ENCODE measurements at regions not wholly inside any gene's neighbourhood (a gene's known extent, or its start where the extent isn't known, plus 50 kb on each side); places are given as distances from the start of the nearest gene placed in this dataset.

- no peak overlapping the region for H3K27ac ChIP-seq
- TF ChIP-seq ZFX (IDR thresholded peaks at IDR 0.05) = no peak
- TF ChIP-seq, protein P1, sequence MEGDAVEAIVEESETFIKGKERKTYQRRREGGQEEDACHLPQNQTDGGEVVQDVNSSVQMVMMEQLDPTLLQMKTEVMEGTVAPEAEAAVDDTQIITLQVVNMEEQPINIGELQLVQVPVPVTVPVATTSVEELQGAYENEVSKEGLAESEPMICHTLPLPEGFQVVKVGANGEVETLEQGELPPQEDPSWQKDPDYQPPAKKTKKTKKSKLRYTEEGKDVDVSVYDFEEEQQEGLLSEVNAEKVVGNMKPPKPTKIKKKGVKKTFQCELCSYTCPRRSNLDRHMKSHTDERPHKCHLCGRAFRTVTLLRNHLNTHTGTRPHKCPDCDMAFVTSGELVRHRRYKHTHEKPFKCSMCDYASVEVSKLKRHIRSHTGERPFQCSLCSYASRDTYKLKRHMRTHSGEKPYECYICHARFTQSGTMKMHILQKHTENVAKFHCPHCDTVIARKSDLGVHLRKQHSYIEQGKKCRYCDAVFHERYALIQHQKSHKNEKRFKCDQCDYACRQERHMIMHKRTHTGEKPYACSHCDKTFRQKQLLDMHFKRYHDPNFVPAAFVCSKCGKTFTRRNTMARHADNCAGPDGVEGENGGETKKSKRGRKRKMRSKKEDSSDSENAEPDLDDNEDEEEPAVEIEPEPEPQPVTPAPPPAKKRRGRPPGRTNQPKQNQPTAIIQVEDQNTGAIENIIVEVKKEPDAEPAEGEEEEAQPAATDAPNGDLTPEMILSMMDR (conservative IDR thresholded peaks at IDR 0.05) = no peak
Measured at GRCh38 chr16:13816701-13817100, 103.3 kb upstream of the ERCC4 start.

GRCh38 chr16:13823501-13823900 is 96.5 kb upstream of the ERCC4 start:
- no peak for TF ChIP-seq ZFX (IDR thresholded peaks at IDR 0.05)
- TF ChIP-seq, protein P1 (conservative IDR thresholded peaks at IDR 0.05) = no peak
- no peak overlapping the region for H3K27ac ChIP-seq

GRCh38 chr16:13829697-13830299 is 90.2 kb upstream of the ERCC4 start:
- H3K27ac ChIP-seq = no peak overlapping the region
- TF ChIP-seq, protein P1 (conservative IDR thresholded peaks at IDR 0.05) = no peak
- no peak for TF ChIP-seq ZFX (IDR thresholded peaks at IDR 0.05)

GRCh38 chr16:13833515-13833914 is 86.4 kb upstream of the ERCC4 start:
- TF ChIP-seq ZFX (IDR thresholded peaks at IDR 0.05) = no peak
- TF ChIP-seq, protein P1 (conservative IDR thresholded peaks at IDR 0.05) = no peak
- no peak overlapping the region for H3K27ac ChIP-seq

- no peak overlapping the region for H3K27ac ChIP-seq
- TF ChIP-seq, protein P1 (conservative IDR thresholded peaks at IDR 0.05) = no peak
- TF ChIP-seq ZFX (IDR thresholded peaks at IDR 0.05) = no peak
Measured at GRCh38 chr16:13835387-13835786, 84.6 kb upstream of the ERCC4 start.

DNA sequence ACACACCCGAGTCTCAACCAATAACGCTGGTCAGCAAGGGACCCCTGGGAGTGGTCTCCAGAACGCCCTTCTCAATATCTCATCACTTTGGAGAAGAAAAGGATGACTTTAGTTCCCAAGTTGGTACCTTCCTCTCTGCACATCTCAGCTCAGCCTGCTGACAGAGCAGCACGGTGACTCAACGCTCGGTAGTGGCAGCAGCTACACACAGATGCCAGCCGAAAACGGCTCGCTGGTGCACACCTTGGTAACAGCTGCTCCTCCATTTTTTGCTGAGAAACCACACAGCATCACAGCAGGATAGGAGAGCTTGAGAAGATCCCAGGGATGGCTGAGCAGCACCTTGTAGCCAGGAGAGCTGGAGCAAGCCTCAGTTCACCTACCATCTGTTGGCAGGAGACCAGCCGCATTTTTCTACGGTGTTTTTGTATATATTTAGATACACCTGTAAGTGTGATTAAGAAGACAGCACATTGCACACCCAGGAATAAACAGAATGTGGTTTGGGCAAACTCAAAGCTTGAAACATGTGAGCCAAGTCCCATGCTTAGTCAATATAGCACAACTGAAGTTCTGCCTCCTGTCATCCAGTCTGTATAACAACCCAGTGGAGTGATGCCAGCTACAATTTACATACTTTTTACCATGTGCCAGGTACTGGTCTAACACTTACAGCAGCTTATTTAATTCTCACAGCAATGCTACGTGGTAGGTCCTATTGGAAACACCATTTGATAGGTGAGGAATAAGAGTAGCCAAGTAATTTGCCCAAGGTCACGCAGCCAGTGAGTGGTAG is 83.8 kb upstream of the ERCC4 start:
- TF ChIP-seq, protein P1 (conservative IDR thresholded peaks at IDR 0.05) = no peak
- no peak for TF ChIP-seq ZFX (IDR thresholded peaks at IDR 0.05)
- H3K27ac ChIP-seq = no peak overlapping the region

DNA sequence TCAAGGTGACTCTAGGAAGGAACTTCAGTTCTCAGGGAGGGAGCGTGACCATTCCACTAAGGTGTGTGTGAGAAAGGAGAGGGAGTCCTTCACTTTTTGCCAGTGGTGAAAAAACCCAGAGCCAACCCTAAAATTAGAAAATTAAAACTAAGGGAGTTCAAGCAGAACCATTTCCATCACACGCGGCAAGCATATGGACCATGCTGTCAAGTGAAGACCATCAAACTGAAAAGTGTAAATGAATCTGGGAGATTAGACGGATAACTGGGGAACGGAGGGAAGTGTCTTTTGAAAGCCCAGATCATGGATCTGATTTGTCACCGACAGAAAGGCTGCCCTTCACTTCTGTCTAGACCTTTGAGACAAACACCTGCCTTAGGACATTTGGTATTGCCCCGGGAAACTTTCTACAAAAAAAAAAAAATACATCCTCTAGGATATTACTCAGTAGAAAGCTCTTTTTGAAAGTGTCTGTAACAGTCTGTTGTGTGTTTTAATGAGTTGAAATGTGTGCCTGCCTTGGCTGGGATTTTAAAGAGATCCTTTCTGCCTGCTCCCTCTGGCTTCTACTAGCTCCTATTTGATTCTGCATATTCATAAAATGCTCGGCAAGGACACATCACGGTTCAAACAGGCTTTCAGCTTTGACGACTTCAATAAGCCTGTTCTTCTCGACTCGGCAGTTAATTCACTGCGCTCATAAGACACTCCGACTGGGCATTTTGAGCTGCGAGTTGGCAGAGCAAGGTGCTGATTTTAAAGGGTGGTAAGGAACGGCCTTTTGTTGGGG is 81.4 kb upstream of the ERCC4 start:
- H3K27ac ChIP-seq = no peak overlapping the region
- TF ChIP-seq ZFX (IDR thresholded peaks at IDR 0.05) = no peak
- TF ChIP-seq, protein P1 (conservative IDR thresholded peaks at IDR 0.05) = no peak
